22Rv1 (cell line): ENCODE measurements at regions not wholly inside any gene's neighbourhood (a gene's known extent, or its start where the extent isn't known, plus 50 kb on each side); places are given as distances from the start of the nearest gene placed in this dataset.
"Not testable (repeated sequence)": the region's sequence is repeated elsewhere in the genome, so short reads cannot be mapped to it uniquely, and the experiment has no call there.

ENCODE experiments used
- H3K27ac ChIP-seq: fragments of 450-650 bp; 2 replicates; pipeline ENCODE4 v1.5.1; 2017
- CTCF ChIP-seq: fragments of 450-650 bp; IDR thresholded peaks from 2 replicates; pipeline ENCODE4 v1.5.1; 2017; ENCODE audit warnings: mild to moderate bottlenecking
- ZFX ChIP-seq: fragments of 450-650 bp; IDR thresholded peaks from 2 replicates; pipeline ENCODE4 v1.6.1; 2017; ENCODE audit warnings: antibody characterized with exemption, borderline replicate concordance

GRCh38 chr2:105510761-105511528, 112.1 kb upstream of the FHL2 start:
- no peak overlapping the region for H3K27ac ChIP-seq
- TF ChIP-seq ZFX (no peak), CTCF (no peak)

GRCh38 chr2:105509269-105510086, 110.6 kb upstream of the FHL2 start:
- H3K27ac ChIP-seq: no peak overlapping the region
- no peak for TF ChIP-seq CTCF
- no peak for TF ChIP-seq ZFX

GRCh38 chr2:105506860-105507259, 108.0 kb upstream of the FHL2 start:
- H3K27ac ChIP-seq: not testable (repeated sequence)

GRCh38 chr2:105504459-105504858, 105.6 kb upstream of the FHL2 start:
- H3K27ac ChIP-seq: no peak overlapping the region
- TF ChIP-seq ZFX (no peak), CTCF (no peak)

- TF ChIP-seq ZFX (no peak), CTCF (no peak)
- no peak overlapping the region for H3K27ac ChIP-seq
These were observed 103.9 kb upstream of the FHL2 start for GRCh38 chr2:105502625-105503334.

GRCh38 chr2:105498281-105498846, 99.5 kb upstream of the FHL2 start:
- H3K27ac ChIP-seq: no peak overlapping the region
- TF ChIP-seq ZFX (no peak), CTCF (no peak)

- TF ChIP-seq ZFX (no peak), CTCF (no peak)
- H3K27ac ChIP-seq: no peak overlapping the region
These were observed 98.2 kb upstream of the FHL2 start for GRCh38 chr2:105497094-105497493.
